Erythroblast (primary cell): ENCODE measurements at regions not wholly inside any gene's neighbourhood (a gene's known extent, or its start where the extent isn't known, plus 50 kb on each side); places are given as distances from the start of the nearest gene placed in this dataset.

Experiments
- GATA1 ChIP-seq: IDR thresholded peaks from 2 replicates; pipeline ENCODE4 v1.6.1; 2011; ENCODE audit warnings: low read depth, mild to moderate bottlenecking, control low read depth, low read length, moderate library complexity
- POLR2A ChIP-seq: IDR thresholded peaks from 2 replicates; pipeline ENCODE4 v1.6.1; 2011; ENCODE audit warnings: mild to moderate bottlenecking, low read length

GRCh38 chr22:27571463-27572277, 229.9 kb downstream of the MN1 start:
- TF ChIP-seq POLR2A = no peak
- no peak for TF ChIP-seq GATA1
